Bronchial epithelial cell (primary cell): ENCODE measurements at regions not wholly inside any gene's neighbourhood (a gene's known extent, or its start where the extent isn't known, plus 50 kb on each side); places are given as distances from the start of the nearest gene placed in this dataset.

Source experiments
- DNase-seq: peaks from one replicate; pipeline ENCODE4 v3.0.0-alpha.2; 2010; ENCODE audit warnings: low read depth
- FAIRE-seq: peaks from 2 replicates; lab custom pipeline; 2011; peaks lifted over from hg19 to GRCh38; lab: Jason Lieb, UNC
- H3K27me3 ChIP-seq: 2 replicates; pipeline ENCODE4 v1.5.1; 2011; ENCODE audit warnings: low read length; ENCODE audit not compliant: control insufficient read depth, insufficient read depth
- H3K36me3 ChIP-seq: 2 replicates; pipeline ENCODE4 v1.5.1; 2011; ENCODE audit warnings: low read length; ENCODE audit not compliant: control insufficient read depth, insufficient read depth
- H3K4me3 ChIP-seq: 2 replicates; pipeline ENCODE4 v1.5.1; 2011; ENCODE audit warnings: mild to moderate bottlenecking, low read depth, low read length, control low read depth
- TF ChIP-seq, protein P1 (sequence below): IDR thresholded peaks from 2 replicates; pipeline ENCODE4 v1.5.1; 2011; ENCODE audit warnings: mild to moderate bottlenecking, moderate library complexity, low read length, control low read depth, inconsistent platforms; ENCODE audit not compliant: insufficient read depth, severe bottlenecking

DNA sequence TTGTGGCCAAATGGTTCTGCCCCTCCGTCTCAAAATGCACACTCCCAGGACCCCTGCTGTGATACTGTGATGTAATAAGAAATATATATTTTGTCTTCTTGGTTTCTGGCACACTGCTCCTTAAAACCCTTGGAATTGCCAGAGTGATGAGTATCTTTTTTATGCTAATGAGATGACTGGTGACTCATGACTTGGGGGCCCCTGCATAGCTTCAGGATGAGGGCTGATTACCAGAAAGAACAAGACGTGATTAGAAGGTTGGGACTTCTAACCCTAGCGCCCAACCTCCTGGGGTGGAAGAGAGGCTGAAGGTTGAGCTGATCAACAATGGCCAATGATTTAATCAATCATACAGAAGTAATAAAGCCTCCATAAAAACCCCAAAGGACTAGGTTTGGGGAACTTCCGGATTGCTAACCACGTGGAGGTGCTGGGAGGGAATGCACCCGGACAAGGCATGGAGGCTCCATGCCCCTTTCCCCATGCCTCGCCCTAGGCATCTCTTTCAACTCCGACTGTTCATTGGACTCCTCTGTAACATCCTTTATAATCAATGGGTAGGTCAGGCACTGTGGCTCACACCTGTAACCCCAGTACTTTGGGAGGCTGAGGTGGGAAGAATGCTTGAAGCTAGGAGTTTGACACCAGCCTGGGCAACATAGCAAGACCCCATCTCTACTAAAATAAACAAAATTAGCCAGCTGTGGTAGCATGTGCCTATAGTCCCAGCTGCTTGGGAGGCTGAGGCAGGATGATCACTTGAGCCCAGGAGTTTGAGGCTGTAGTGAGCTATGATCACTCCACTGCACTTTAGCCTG is 89.1 kb downstream of the HS1BP3 start:
- TF ChIP-seq, protein P1, sequence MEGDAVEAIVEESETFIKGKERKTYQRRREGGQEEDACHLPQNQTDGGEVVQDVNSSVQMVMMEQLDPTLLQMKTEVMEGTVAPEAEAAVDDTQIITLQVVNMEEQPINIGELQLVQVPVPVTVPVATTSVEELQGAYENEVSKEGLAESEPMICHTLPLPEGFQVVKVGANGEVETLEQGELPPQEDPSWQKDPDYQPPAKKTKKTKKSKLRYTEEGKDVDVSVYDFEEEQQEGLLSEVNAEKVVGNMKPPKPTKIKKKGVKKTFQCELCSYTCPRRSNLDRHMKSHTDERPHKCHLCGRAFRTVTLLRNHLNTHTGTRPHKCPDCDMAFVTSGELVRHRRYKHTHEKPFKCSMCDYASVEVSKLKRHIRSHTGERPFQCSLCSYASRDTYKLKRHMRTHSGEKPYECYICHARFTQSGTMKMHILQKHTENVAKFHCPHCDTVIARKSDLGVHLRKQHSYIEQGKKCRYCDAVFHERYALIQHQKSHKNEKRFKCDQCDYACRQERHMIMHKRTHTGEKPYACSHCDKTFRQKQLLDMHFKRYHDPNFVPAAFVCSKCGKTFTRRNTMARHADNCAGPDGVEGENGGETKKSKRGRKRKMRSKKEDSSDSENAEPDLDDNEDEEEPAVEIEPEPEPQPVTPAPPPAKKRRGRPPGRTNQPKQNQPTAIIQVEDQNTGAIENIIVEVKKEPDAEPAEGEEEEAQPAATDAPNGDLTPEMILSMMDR = no peak
- Histone ChIP-seq H3K36me3 (no peaks in the 10 kb centered on the region), H3K4me3 (no peak overlapping the region), H3K27me3 (peaks cover 1% of the 10 kb centered on the region)
- DNase-seq (peak; percentile 78), FAIRE-seq (no peak)

DNA sequence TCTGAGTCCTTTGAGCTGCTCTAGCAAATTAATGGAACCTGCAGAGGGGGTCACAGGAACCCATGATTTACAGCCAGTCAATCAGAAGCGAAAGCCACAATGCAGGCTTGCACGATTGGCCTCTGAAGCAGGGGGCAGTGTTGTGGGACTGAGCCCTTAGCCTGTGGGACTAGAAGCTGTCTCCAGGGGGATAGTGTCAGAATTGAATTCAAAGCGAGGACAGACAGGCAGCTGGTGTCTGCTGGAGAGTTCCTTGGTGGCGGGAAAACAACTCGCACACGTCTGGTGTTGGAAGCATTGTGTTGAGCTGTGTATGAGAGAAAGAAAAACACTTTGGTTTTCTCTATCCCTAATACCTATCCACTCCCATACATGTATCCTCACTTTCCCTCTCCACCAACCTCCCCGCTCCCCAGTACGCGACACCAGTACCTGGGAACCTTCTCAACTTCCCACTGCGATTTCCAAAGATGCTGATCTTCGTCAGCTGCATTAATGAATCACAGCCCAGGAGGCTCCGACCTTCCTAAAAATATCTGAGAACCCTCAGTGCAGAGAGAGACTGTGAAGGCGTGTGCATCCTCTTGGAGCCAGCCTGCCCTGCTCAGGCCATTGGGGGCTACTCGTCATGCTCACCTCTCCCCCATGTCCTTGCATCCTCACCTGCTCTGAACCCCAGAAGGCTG is 88.2 kb downstream of the HS1BP3 start:
- TF ChIP-seq, protein P1 = no peak
- Histone ChIP-seq H3K4me3 (no peak overlapping the region), H3K36me3 (no peaks in the 10 kb centered on the region), H3K27me3 (peaks cover 1% of the 10 kb centered on the region)
- FAIRE-seq (no peak), DNase-seq (no peak)

DNA sequence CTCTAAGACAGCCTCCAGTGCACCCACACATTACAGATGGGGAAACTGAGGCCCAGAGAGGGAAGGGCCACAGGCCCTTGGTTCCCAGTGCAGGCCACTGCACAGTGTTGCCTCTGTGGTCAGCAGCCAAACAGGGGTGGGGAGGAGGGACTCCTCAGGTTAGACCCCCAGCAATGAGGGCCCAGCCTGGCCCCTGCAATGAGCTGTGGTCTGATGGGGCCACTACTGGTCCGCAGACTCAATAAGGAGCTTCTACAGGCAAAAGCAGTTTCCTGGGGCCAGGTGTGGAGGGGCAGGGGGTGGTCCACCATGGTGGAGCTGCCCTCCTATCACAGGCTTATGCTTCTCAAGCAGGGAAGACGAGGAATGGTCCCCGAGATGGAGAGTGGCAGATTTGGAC is 87.6 kb downstream of the HS1BP3 start:
- TF ChIP-seq, protein P1 = no peak
- no peak for FAIRE-seq
- DNase-seq = no peak
- Histone ChIP-seq H3K36me3 (no peaks in the 10 kb centered on the region), H3K27me3 (peaks cover 1% of the 10 kb centered on the region), H3K4me3 (no peak overlapping the region)

DNA sequence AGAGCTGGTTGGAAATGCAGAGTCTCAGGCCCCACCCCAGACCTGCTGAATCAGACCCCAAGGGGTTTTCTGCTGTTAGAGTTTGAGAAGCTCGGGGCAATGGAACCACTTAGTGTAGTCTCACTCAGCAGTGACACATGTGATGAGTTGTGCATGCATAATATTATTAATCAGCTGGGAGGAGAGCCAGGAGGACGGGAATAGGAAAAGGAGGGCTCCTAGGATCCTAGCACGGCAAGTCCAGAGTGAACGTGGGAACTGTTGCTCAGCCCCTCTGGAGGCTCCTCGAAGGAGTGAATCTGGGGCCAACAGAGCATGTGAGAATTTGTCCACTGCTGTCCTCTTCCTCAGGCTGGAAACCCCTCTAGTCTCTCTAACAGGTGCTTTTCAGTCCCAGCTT is 87.1 kb downstream of the HS1BP3 start:
- FAIRE-seq = no peak
- Histone ChIP-seq H3K4me3 (no peak overlapping the region), H3K36me3 (no peaks in the 10 kb centered on the region), H3K27me3 (peaks cover 1% of the 10 kb centered on the region)
- TF ChIP-seq, protein P1 = no peak
- DNase-seq = peak; percentile 87

DNA sequence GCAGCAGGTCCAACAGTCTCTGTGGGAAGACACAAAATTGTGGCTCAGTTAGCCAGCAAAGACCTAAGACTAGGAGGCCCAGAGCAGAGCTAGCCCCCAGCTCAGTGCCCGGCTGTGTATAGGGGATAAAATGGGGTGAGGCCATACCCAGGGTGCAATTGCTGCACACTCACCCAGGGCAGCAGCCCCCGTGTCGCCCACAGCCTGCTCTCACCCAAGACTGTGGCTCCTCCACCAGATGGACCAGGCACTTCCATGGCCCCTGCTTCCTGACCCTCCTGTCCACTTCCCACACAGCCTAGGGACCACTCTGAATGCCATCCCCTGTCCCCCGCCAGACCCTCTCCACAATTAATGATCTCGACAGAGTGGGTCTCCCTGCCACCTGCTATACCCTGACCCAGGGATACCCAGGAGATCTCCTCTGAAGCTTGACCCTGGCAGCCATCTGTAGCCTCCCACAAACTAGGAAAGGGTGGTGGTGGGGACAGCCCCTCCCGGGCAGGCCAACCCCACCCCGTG is 85.7 kb downstream of the HS1BP3 start:
- no peak overlapping the region for H3K4me3 ChIP-seq
- H3K36me3 ChIP-seq = no peaks in the 10 kb centered on the region
- TF ChIP-seq, protein P1 = no peak
- H3K27me3 ChIP-seq = peaks cover 1% of the 10 kb centered on the region
- DNase-seq = no peak
- no peak for FAIRE-seq
